ENCODE measurements at regions not wholly inside any gene's neighbourhood (a gene's known extent, or its start where the extent isn't known, plus 50 kb on each side); places are given as distances from the start of the nearest gene placed in this dataset.
A peak's percentile ranks its signal among the peaks of the same experiment; 100 is the strongest.

DNA sequence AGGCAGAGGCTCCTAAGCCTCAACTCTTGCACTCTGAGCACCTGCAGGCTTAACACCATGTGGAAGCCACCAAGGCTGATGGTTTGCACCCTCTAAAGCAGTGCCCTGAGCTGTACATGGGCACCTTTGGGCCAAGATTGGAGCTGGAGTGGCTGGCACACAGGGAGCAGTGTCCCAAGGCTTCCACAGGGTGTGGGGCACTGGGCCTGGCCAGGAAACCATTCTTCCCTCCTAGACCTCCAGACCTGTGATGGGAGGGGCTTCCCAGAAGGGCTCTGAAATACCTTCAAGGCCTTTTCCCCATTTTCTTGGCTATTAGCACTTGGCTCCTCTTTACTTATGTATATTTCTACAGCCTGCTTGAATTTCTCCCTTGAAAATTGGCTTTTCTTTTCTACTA, 67.9 kb upstream of the PPM1J start:
- Histone ChIP-seq H3K4me3 (replicated peaks in 1 of 3) (no peak overlapping the region), H3K27ac (no peak overlapping the region), H3K27me3 (no peaks in the 10 kb centered on the region), H3K36me3 (no peaks in the 10 kb centered on the region), H3K9me3 (no peaks in the 10 kb centered on the region), H3K4me1 (no peaks in the 10 kb centered on the region)
- intact Hi-C loops (cut with DNase I): no loop called here
- TF ChIP-seq POLR2A (IDR thresholded peaks at IDR 0.05): no peak
- TF ChIP-seq, protein P1, sequence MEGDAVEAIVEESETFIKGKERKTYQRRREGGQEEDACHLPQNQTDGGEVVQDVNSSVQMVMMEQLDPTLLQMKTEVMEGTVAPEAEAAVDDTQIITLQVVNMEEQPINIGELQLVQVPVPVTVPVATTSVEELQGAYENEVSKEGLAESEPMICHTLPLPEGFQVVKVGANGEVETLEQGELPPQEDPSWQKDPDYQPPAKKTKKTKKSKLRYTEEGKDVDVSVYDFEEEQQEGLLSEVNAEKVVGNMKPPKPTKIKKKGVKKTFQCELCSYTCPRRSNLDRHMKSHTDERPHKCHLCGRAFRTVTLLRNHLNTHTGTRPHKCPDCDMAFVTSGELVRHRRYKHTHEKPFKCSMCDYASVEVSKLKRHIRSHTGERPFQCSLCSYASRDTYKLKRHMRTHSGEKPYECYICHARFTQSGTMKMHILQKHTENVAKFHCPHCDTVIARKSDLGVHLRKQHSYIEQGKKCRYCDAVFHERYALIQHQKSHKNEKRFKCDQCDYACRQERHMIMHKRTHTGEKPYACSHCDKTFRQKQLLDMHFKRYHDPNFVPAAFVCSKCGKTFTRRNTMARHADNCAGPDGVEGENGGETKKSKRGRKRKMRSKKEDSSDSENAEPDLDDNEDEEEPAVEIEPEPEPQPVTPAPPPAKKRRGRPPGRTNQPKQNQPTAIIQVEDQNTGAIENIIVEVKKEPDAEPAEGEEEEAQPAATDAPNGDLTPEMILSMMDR (IDR thresholded peaks at IDR 0.05): no peak
- DNase-seq: no peak

DNA sequence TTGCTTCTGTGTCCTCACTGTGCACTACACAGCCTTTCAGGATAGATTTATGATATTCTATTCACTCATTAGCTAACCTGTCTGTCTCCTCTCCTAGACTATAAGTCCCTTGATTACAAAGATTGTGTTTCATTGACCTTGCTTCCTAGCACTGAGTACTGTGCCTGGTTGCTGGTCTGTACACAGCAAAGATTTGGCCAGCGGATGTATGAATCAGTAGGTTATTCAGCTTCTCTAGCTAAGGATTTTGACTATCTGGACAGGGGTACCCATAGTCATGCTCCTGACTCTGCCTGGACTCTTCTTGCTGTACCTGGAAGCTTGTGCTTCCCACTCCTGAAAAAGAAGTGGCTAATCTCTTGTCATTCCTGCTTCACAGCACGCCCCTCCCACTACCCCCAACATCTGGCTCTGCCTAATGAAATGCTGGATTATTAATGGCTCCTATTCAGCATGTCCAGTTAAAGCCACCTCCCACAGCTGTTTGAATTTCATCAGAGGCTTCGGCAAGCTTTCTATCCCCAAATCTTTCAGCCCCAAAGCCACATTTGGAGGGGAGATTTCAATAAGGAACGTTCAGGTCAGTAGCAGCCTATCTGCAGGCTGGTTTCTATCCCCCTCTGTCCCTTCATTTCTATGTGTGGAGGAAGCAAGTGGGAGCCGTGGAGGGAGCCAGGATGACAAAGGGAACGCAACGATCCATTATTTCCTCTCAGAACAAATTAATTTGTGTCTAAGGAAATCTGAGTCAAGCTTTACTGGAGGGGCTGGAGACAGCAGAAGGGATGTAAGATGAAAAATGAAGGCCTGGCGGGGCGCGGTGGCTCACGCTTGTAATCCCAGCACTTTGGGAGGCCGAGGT, 64.8 kb upstream of the PPM1J start:
- Histone ChIP-seq H3K27me3 (no peaks in the 10 kb centered on the region), H3K4me3 (replicated peaks in 1 of 3) (no peak overlapping the region), H3K27ac (no peak overlapping the region), H3K4me1 (no peaks in the 10 kb centered on the region), H3K9me3 (no peaks in the 10 kb centered on the region), H3K36me3 (no peaks in the 10 kb centered on the region)
- no peak for DNase-seq
- intact Hi-C loops (cut with DNase I): no loop called here
- WGBS, 2 donors: 75 to 80% methylated on average over 12 of the region's 12 CpGs
- no peak for TF ChIP-seq POLR2A (IDR thresholded peaks at IDR 0.05)
- TF ChIP-seq, protein P1 (IDR thresholded peaks at IDR 0.05): no peak

DNA sequence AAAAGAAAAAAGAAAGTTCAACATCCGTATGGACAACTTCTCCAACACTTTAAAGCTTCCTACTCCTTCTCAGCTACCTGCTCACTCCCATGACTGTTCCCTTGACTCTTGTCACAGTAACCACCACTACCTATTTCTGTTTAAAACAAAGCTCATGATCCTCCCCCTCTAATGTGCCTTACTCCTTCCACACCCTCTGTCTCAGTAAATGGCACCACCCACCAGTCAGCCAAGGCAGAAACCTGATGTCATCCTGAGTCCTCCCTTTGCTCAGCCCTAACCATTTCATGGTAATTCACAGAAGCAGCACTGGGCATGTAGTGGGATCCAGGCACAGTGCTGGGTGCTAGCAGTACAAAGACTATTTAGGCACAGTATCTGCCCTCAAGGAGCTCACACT, 63.0 kb upstream of the PPM1J start:
- no peak for DNase-seq
- no peaks in the 10 kb centered on the region for H3K9me3 ChIP-seq
- no peak overlapping the region for H3K4me3 ChIP-seq (replicated peaks in 1 of 3)
- intact Hi-C loops (cut with DNase I): no loop called here
- no peaks in the 10 kb centered on the region for H3K36me3 ChIP-seq
- no peak overlapping the region for H3K27ac ChIP-seq
- WGBS, 2 donors: 88 to 95% methylated on average over 1 of the region's 1 CpG
- H3K27me3 ChIP-seq: no peaks in the 10 kb centered on the region
- TF ChIP-seq, protein P1 (IDR thresholded peaks at IDR 0.05): no peak
- TF ChIP-seq POLR2A (IDR thresholded peaks at IDR 0.05): no peak
- H3K4me1 ChIP-seq: no peaks in the 10 kb centered on the region

DNA sequence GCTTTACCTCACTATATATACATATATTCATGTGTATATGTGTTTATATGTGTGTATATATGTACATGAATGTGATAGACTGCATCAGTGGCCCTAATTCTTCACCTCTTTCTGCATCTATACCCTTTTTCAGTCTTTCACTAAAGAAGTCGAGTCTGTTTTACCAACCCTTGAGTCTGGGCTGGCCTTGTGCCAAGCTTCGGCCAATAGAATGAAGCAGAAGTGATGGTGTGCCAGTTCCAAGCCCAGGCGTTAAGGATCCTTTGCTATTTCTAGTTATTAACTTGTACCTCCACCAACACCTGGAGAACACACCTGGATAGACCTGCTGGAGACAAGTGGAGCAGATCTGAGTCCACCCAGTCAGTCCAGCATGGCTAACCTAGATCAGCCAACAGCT, 61.6 kb upstream of the PPM1J start:
- 35 to 37% methylated on average over 3 of the region's 3 CpGs for WGBS, 2 donors
- no peak for TF ChIP-seq POLR2A (IDR thresholded peaks at IDR 0.05)
- TF ChIP-seq, protein P1 (IDR thresholded peaks at IDR 0.05): no peak

DNA sequence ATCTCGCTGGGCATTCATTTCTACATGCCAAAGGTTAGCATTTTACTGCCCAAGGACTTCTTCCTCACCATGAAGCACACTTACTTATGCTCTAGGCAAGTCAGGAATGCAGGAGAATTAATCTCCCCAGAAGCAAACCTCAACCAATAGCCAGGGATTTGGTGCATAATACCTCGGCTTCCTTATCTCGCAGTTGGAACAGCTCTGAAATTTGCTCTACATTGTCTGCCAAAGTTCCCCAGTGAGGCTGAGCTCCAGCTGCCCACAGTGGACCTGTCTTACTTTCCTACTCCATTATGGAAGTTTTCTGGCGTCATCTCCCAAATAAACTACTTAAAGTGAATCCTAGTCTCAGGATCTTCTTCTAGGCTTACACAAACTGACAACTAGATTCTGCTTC, 57.6 kb upstream of the PPM1J start:
- no peak for DNase-seq
- Histone ChIP-seq H3K4me3 (replicated peaks in 1 of 3) (no peak overlapping the region), H3K36me3 (no peaks in the 10 kb centered on the region), H3K4me1 (no peaks in the 10 kb centered on the region), H3K27ac (no peak overlapping the region), H3K9me3 (no peaks in the 10 kb centered on the region), H3K27me3 (no peaks in the 10 kb centered on the region)
- WGBS, 2 donors: 73 to 88% methylated on average over 4 of the region's 4 CpGs
- intact Hi-C loops (cut with DNase I): no loop called here
- TF ChIP-seq, protein P1 (IDR thresholded peaks at IDR 0.05): no peak
- no peak for TF ChIP-seq POLR2A (IDR thresholded peaks at IDR 0.05)

More for the DNA sequence above, 61.6 kb upstream of the PPM1J start:
- H3K9me3 ChIP-seq: no peaks in the 10 kb centered on the region
- no peak overlapping the region for H3K4me3 ChIP-seq (replicated peaks in 1 of 3)
- DNase-seq: peak; percentile 78 to 84
- intact Hi-C loops (cut with DNase I): no loop called here
- H3K4me1 ChIP-seq: no peaks in the 10 kb centered on the region
- H3K27ac ChIP-seq: no peak overlapping the region
- H3K36me3 ChIP-seq: no peaks in the 10 kb centered on the region
- H3K27me3 ChIP-seq: no peaks in the 10 kb centered on the region

Data from thyroid gland (tissue), 4 donors.